NCI-H1105 treated with DMSO at 0.1 percent for 48 hours (cell line): ENCODE measurements at regions not wholly inside any gene's neighbourhood (a gene's known extent, or its start where the extent isn't known, plus 50 kb on each side); places are given as distances from the start of the nearest gene placed in this dataset.

Experiments
- DNase-seq: peaks from one replicate; lab custom pipeline; 2025; lab: John Stamatoyannopoulos, UW

GRCh38 chrX:151476604-151477303 lies 79.7 kb downstream of the VMA21 start:
- no peak for DNase-seq

- no peak for DNase-seq
Measured at GRCh38 chrX:151478058-151478457, 81.1 kb downstream of the VMA21 start.

- peak; percentile 26 for DNase-seq
Measured at GRCh38 chrX:151488677-151489076, 74.8 kb upstream of the PASD1 start.

GRCh38 chrX:151505796-151506195 lies 57.7 kb upstream of the PASD1 start:
- peak; percentile 46 for DNase-seq

GRCh38 chrX:151510203-151510602 lies 53.3 kb upstream of the PASD1 start:
- peak; percentile 8 for DNase-seq

GRCh38 chrX:151513472-151513871 lies 50.0 kb upstream of the PASD1 start:
- DNase-seq: no peak
